ENCODE measurements at regions not wholly inside any gene's neighbourhood (a gene's known extent, or its start where the extent isn't known, plus 50 kb on each side); places are given as distances from the start of the nearest gene placed in this dataset.

DNA sequence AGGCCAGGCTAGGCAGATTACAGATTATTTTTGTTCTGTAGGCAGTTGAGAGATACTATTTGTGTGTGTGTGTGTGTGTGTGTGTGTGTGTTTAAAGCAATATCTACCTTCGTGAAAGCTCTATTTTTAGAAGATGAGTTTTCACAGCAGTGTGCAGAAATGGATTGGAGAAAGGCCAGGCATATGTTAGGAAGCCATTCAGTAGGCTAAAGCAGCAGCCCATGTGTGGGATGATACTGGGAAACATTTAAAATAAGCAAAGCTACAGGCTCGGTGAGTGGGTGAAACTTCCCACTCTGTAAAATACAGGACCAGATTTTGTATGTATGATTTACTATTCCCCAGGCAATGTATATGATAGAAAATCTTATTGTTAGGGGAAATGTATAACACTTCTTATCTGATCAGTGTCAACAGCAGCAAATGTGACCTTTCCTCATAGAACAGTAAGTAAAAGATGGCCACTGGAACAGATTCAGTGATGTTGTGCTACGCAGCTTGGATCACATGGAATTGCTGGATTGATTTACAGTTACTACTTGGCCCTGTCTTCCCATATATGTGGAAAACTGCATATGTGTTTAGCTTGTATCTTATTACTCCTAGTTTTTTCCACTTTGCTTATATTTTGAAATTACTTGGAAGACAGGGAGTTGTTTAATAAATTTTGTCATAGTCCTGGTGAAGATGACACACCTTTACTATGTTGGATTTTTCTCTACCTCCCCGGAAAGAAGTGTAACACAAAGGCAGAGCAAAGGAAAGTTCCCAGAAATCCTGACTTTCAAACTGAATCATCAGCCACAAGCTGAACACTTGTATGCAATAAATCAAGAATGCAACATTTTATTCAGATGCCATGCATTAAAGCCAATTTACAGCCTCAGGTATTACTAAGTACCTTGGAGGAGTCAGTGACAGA, 1077.7 kb upstream of the SEMA6A start:
- no peak overlapping the region for H3K4me3 ChIP-seq
- H3K27me3 ChIP-seq (ENCODE audit: control insufficient read depth in 3 of 3, insufficient read depth in 3 of 3, low read length in 2 of 3), result no peaks in the 10 kb centered on the region
- DNase-seq (peak; percentile 24 to 73 (median 50)), ATAC-seq (ENCODE audit: insufficient read depth, low FRiP score) (no peak)
- 77 to 83% methylated on average over 4 of the region's 4 CpGs for WGBS, 2 donors
- H3K27ac ChIP-seq (ENCODE audit: low read depth in 1 of 2, low read length in 1 of 2), result no peak overlapping the region
- TF ChIP-seq, protein P1, sequence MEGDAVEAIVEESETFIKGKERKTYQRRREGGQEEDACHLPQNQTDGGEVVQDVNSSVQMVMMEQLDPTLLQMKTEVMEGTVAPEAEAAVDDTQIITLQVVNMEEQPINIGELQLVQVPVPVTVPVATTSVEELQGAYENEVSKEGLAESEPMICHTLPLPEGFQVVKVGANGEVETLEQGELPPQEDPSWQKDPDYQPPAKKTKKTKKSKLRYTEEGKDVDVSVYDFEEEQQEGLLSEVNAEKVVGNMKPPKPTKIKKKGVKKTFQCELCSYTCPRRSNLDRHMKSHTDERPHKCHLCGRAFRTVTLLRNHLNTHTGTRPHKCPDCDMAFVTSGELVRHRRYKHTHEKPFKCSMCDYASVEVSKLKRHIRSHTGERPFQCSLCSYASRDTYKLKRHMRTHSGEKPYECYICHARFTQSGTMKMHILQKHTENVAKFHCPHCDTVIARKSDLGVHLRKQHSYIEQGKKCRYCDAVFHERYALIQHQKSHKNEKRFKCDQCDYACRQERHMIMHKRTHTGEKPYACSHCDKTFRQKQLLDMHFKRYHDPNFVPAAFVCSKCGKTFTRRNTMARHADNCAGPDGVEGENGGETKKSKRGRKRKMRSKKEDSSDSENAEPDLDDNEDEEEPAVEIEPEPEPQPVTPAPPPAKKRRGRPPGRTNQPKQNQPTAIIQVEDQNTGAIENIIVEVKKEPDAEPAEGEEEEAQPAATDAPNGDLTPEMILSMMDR (IDR thresholded peaks at IDR 0.05; ENCODE audit: control extremely low read depth, extremely low read depth), result no peak
- H3K9ac ChIP-seq (ENCODE audit: insufficient read depth in 1 of 2, low read length in 2 of 2), result no peak overlapping the region
- H3K4me1 ChIP-seq (ENCODE audit: control insufficient read depth in 5 of 5, insufficient read depth in 5 of 5, low read length in 5 of 5), result peaks cover 0 to 6% (median 0%) of the 10 kb centered on the region in 5 donors
- no peaks in the 10 kb centered on the region for H3K9me3 ChIP-seq (ENCODE audit: control insufficient read depth in 4 of 4, insufficient read depth in 3 of 4, low read length in 3 of 4)
- no peaks in the 10 kb centered on the region for H3K36me3 ChIP-seq (ENCODE audit: control insufficient read depth in 4 of 4, insufficient read depth in 4 of 4, low read length in 4 of 4)

DNA sequence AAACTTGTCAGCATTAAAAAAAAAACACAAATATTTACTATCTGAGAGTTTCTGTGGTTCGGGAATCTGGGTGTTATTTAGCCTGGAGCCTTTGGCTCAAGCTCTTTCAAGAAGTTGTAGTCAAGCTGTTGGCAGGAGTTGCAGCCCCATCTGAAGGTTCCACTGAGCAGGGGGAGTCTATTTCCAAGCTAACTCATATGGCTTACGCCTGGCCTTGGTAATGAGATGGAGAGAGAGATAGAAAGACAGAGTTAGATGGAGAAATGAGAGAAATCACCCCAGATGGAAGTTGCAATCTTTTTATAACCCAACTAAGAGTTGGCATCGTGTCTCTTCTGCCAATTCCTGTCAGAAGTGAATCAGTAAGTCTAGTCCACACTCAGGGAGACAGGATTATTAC, 1075.2 kb upstream of the SEMA6A start:
- no peak for ATAC-seq (ENCODE audit: insufficient read depth, low FRiP score)
- Histone ChIP-seq H3K9me3 (ENCODE audit: control insufficient read depth in 4 of 4, insufficient read depth in 3 of 4, low read length in 3 of 4) (no peaks in the 10 kb centered on the region), H3K4me1 (ENCODE audit: control insufficient read depth in 5 of 5, insufficient read depth in 5 of 5, low read length in 5 of 5) (peaks cover 0 to 4% (median 0%) of the 10 kb centered on the region in 5 donors)

DNA sequence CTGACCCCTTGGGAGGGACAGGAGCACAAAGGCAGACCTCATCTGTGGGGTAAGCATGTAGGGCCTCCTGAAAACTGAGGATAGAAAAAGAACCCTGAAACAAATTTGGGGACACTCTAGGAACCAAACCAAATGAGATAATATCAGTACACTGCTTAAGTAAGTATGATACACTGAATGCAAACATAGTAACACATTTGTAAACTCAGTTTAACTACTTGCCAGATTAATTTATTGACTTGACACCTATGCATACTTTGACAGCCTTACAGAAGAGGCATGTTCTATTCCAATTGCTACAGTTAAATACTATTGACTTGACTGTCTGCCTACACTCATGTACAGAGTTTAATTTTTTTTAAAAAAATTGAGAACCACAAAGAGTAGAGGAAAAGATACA, 1070.8 kb upstream of the SEMA6A start:
- no peak overlapping the region for H3K27ac ChIP-seq (ENCODE audit: low read depth in 1 of 2, low read length in 1 of 2)
- H3K9ac ChIP-seq (ENCODE audit: insufficient read depth in 1 of 2, low read length in 2 of 2), result no peak overlapping the region
- H3K4me1 ChIP-seq (ENCODE audit: control insufficient read depth in 5 of 5, insufficient read depth in 5 of 5, low read length in 5 of 5), result peaks cover 0 to 3% (median 0%) of the 10 kb centered on the region in 5 donors
- TF ChIP-seq, protein P1 (IDR thresholded peaks at IDR 0.05; ENCODE audit: control extremely low read depth, extremely low read depth), result no peak
- DNase-seq, result no peak
- no peak for ATAC-seq (ENCODE audit: insufficient read depth, low FRiP score)
- H3K4me3 ChIP-seq, result no peak overlapping the region
- H3K9me3 ChIP-seq (ENCODE audit: control insufficient read depth in 4 of 4, insufficient read depth in 3 of 4, low read length in 3 of 4), result no peaks in the 10 kb centered on the region
- H3K36me3 ChIP-seq (ENCODE audit: control insufficient read depth in 4 of 4, insufficient read depth in 4 of 4, low read length in 4 of 4), result no peaks in the 10 kb centered on the region
- H3K27me3 ChIP-seq (ENCODE audit: control insufficient read depth in 3 of 3, insufficient read depth in 3 of 3, low read length in 2 of 3), result no peaks in the 10 kb centered on the region

More for the DNA sequence above, 1075.2 kb upstream of the SEMA6A start:
- Histone ChIP-seq H3K36me3 (ENCODE audit: control insufficient read depth in 4 of 4, insufficient read depth in 4 of 4, low read length in 4 of 4) (no peaks in the 10 kb centered on the region), H3K9ac (ENCODE audit: insufficient read depth in 1 of 2, low read length in 2 of 2) (no peak overlapping the region), H3K27ac (ENCODE audit: low read depth in 1 of 2, low read length in 1 of 2) (no peak overlapping the region), H3K27me3 (ENCODE audit: control insufficient read depth in 3 of 3, insufficient read depth in 3 of 3, low read length in 2 of 3) (no peaks in the 10 kb centered on the region), H3K4me3 (no peak overlapping the region)
- DNase-seq, result no peak
- 82 to 86% methylated on average over 3 of the region's 3 CpGs for WGBS, 2 donors
- TF ChIP-seq, protein P1 (IDR thresholded peaks at IDR 0.05; ENCODE audit: control extremely low read depth, extremely low read depth), result no peak
